ENCODE measurements at regions not wholly inside any gene's neighbourhood (a gene's known extent, or its start where the extent isn't known, plus 50 kb on each side); places are given as distances from the start of the nearest gene placed in this dataset.

DNA sequence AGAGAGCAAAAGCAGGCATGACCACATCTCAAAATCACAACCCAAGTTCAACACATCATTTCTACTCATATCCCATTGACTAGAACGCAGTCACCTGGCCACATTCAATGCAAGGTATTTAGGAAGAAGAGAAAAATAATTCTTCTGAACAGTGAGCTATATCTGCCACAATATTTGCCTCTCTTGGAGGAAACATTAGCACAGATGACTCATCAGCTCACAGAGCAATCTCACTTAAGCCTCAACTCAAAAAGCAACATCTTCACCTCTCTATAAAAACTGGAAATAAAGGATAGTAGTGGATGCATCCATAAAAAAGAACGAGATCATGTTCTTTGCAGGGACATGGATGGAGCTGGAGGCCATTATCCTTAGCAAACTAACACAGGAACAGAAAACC is 143.9 kb upstream of the FMN2 start:
- TF ChIP-seq SRSF1 (IDR thresholded peaks at IDR 0.05; ENCODE audit: low read depth, low read length) (no peak), RAD21 (CRISPR knock-in tag; conservative IDR thresholded peaks at IDR 0.05 in 1 of 2, IDR thresholded peaks at IDR 0.05 in 1 of 2) (no peak), CEBPB (tag; IDR thresholded peaks at IDR 0.05) (no peak), ZNF280B (CRISPR knock-in tag; IDR thresholded peaks at IDR 0.05) (no peak), POLR2A (conservative IDR thresholded peaks at IDR 0.05) (no peak)
- TF ChIP-seq, protein P1, sequence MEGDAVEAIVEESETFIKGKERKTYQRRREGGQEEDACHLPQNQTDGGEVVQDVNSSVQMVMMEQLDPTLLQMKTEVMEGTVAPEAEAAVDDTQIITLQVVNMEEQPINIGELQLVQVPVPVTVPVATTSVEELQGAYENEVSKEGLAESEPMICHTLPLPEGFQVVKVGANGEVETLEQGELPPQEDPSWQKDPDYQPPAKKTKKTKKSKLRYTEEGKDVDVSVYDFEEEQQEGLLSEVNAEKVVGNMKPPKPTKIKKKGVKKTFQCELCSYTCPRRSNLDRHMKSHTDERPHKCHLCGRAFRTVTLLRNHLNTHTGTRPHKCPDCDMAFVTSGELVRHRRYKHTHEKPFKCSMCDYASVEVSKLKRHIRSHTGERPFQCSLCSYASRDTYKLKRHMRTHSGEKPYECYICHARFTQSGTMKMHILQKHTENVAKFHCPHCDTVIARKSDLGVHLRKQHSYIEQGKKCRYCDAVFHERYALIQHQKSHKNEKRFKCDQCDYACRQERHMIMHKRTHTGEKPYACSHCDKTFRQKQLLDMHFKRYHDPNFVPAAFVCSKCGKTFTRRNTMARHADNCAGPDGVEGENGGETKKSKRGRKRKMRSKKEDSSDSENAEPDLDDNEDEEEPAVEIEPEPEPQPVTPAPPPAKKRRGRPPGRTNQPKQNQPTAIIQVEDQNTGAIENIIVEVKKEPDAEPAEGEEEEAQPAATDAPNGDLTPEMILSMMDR (IDR thresholded peaks at IDR 0.05 in 2 of 3, conservative IDR thresholded peaks at IDR 0.05 in 1 of 3; ENCODE audit: insufficient read depth in 2 of 3, low read depth in 1 of 3, low read length in 3 of 3): no peak

Measured in K562 (cell line).